Caki2 (cell line): ENCODE measurements at regions not wholly inside any gene's neighbourhood (a gene's known extent, or its start where the extent isn't known, plus 50 kb on each side); places are given as distances from the start of the nearest gene placed in this dataset.

Experiments used
- DNase-seq: peaks from one replicate; pipeline ENCODE4 v3.0.0-alpha.2; 2015; ENCODE audit warnings: low read depth
- in situ Hi-C: cut with HindIII; loops from 2 replicates; pipeline ENCODE4 v1.10.0; 2016; ENCODE audit warnings: low sequenced_read_pairs, low pct_unique_long_range_greater_than_20kb, mixed read lengths

DNA sequence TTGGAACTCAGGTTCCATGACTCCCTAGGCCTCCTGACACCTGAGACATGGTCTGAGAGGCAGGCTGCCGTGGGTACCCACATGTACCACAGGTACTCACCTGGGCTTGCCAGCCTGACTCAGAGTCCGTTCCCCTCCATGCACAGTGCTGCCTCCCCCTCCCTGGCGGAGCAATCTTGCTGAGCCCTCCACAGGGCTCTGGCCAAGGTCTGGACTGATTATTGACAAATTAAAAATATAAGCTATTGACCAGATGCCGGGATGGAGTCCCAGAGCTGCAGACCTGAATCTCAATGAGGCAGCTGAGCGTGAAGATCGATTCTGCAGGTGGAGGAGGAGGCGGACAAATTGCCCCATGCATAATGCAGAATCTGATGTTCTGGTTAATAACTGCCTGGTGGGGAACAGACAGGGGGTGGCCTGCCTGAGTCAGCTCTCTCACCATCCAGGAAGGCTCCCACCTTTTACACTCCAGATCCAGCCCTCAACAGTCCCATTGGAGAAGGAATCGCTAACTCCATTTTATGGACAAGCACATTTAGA, 422.7 kb downstream of the MIAT start:
- DNase-seq = no peak
- in situ Hi-C loops = no loop called here

DNA sequence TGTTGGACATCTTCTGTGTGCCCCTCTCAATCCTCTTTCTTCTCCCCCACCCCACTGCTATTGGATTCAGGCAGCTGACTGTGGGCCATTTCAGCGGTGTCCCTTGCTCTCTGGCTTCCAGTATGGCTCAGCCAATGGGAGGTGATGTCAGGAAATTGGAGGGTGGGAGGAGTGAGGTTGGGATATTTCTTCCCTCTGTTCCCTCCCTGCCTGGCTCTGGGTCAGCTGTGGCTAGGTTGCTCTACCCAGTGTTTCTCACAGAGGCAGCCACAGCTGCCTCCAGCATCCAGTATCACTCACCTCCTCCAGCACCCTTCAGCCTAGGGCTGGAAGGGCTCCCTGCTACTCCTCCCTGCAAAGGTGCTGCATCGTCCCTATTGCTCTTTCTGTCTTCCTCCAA, 423.5 kb downstream of the MIAT start:
- DNase-seq = no peak
- in situ Hi-C loops = no loop called here

DNA sequence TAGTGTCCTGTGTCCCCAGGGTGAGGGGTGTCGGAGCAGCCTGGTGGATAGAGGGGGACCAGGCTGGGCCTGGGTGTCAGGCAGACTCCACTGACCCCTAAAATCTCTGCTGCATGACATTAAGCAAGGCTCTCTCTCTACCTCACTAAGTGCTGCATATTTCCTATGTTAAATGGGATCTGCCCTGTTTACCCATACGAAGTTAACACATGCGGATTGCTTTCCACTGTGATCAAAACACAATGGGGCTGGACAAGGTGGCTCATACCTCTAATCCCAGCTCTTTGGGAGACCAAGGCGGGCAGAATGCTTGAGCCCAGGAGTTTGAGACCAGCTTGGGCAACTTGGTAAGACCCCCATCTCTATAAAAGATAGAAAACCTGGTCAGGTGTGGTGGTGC, 426.2 kb downstream of the MIAT start:
- no peak for DNase-seq
- in situ Hi-C loops = no loop called here

- in situ Hi-C loops = no loop called here
- DNase-seq = no peak
These were observed 426.7 kb downstream of the MIAT start for GRCh38 chr22:27084130-27084529.

GRCh38 chr22:27086080-27087044, 429.0 kb downstream of the MIAT start:
- DNase-seq = no peak
- in situ Hi-C loops = no loop called here

- in situ Hi-C loops = no loop called here
- DNase-seq = no peak
These were observed 429.7 kb downstream of the MIAT start for GRCh38 chr22:27087051-27087450.

DNA sequence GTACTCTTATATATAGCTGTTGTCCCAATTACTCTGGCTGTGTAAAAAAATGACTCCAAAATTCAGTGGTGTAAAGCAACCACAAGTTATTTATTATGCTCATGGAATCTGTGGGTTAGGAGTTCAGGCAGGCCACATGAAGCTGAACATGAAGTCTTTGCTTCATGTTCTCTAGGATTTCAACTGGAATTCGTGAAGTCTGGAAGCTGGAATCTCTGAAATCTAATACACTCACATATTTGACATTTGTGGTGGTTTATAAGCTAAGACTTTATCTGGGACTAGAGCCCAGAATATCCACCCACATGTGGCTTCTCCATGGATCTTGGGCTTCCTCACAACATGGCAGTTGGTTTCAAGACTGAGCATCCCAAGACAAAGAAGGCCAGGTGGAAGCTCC, 430.6 kb downstream of the MIAT start:
- DNase-seq = no peak
- in situ Hi-C loops = no loop called here

- in situ Hi-C loops = no loop called here
- no peak for DNase-seq
These were observed 431.9 kb downstream of the MIAT start for GRCh38 chr22:27089264-27089663.

DNA sequence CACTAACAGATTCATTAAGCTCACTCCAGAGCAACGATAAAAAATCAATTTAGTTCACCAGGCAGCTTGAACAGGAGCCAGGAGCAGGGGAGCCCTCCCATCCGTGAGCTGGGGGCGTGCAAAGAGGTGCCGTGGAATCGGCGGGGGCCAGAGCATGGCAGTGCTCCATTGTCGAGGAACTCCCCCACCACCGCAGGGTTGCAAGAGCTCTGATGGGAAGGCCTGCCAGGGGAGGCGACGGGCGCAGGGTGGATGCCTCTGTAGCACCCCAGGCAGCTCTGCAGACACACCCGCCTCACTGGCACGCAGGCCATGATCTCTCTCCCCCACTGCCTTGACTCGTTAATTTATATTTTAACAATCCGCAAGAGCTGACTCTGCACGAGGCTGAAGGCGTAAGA, 433.2 kb downstream of the MIAT start:
- in situ Hi-C loops = no loop called here
- no peak for DNase-seq

DNA sequence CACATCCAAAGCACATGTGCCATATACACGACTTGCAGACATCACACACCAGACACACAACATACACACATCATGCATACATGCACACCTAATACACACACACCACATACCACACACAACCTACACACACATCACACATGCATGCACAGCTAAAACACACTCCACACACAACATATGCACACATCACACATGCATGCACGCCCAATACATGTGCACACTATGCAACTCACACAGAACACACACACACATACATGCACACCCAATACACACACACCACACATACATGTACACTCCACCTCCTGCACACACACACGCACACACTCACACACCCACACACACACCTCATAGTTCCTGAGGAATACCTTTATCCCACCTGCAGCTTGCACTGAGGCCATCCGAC, 436.0 kb downstream of the MIAT start:
- in situ Hi-C loops = no loop called here
- no peak for DNase-seq

- no peak for DNase-seq
- in situ Hi-C loops = no loop called here
These were observed 437.4 kb downstream of the MIAT start for GRCh38 chr22:27094633-27095308.

- DNase-seq = no peak
These were observed 440.1 kb downstream of the MIAT start for GRCh38 chr22:27097506-27097905.

DNA sequence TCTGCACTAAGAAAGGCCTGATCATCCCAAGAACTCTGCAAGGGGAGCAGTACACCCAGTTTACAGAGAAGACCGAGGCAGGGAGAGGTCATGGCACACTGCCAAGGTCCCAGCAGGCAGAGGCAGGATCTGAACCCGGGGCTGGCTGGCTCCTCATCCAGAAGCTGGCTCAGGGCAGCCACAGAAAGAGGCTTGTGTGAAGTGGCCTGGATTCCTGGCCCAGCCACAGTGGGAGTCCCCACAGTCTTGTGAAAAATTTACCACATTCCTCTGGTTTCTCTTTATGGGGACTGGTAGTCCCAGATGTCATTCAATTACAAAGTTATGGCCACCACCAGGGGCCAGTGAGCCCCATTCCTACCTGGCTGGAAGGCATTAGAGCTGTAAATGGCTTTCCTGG, 440.5 kb downstream of the MIAT start:
- DNase-seq = no peak
- in situ Hi-C loops = no loop called here

More at GRCh38 chr22:27097506-27097905, 440.1 kb downstream of the MIAT start:
- in situ Hi-C loops = no loop called here

DNA sequence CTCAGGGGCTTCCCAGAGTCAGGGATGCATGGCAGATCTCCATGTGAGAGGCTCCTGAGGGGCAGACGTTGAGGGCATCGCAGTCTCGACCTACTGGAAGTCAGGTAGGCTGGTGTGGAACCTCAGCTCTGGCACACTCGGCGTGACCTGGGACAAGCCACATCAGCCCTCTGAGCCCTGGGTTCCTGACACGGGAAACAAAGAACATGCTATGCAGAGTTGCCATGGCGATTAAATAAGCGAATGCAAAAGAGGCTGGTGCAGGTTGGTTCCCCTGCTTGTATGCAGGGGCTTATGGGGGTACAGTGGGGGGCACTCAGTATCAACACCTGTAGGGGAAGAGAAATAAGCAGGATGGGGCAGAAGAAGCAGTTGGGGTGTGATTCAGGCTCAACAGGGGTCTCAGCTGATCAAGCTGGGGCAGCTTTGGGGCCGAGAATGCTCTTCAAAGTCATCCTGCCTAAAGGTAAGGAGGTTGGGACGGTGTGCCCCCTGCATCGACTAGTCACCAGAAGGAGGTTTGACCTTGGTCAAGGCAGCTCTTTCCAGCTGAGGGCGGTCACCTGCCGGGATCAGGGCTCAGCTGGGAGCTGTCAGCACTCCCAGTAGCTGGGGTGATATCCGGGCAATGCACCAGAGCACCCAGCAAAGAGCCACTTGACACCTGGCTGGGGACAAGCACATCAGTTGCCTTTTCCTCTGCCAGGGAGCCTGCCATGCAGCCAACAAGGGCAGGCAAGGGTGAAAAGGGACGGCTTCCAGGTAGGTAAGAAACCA, 442.7 kb downstream of the MIAT start:
- no peak for DNase-seq
- in situ Hi-C loops = no loop called here

- in situ Hi-C loops = no loop called here
- DNase-seq = peak; percentile 97
These were observed 443.4 kb downstream of the MIAT start for GRCh38 chr22:27100789-27101188.

DNA sequence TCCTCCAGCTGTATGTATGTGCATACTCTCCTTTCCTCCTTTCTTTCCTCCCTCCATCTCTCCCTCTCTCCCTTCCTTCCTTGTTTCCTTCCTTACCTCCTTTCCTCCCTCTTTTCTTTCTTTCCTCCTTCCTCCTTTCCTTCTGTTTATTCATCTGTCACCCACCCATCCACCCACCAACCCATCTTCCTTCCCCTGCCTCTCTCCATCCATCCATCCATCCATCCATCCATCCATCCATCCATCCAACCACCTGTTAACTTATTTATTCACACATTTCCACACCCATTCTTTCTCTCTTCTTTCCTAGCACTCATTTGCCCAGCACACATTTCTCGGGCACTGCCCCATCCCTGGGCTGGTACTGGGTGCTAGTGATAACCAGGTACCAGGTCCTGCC, 443.9 kb downstream of the MIAT start:
- in situ Hi-C loops = no loop called here
- no peak for DNase-seq

DNA sequence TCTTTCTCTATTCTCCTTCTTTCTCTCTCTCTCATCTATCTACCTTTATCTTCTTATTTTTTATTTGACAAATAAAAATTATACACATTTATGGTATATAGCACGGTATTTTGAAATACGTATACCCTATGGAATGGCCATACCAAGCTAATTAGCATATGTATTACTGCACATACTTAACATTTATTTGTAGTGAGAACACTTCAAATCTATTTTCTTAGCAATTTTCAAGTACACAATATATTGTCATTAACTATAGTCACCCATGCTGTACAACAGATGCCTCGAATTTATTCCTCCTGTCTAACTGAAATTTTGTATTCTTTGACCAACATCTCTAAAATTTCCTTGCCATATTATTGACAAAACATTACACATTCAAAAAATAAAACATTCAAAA, 447.1 kb downstream of the MIAT start:
- in situ Hi-C loops = no loop called here

GRCh38 chr22:27105142-27106025, 448.0 kb downstream of the MIAT start:
- in situ Hi-C loops = no loop called here
- DNase-seq = peak; percentile 63

More for the DNA sequence above, 447.1 kb downstream of the MIAT start:
- DNase-seq = no peak
